ENCODE measurements at regions not wholly inside any gene's neighbourhood (a gene's known extent, or its start where the extent isn't known, plus 50 kb on each side); places are given as distances from the start of the nearest gene placed in this dataset.
A peak's percentile ranks its signal among the peaks of the same experiment; 100 is the strongest.

GRCh38 chr2:198660501-198660900 lies 797.2 kb downstream of the SATB2 start:
- H3K23ac ChIP-seq (ENCODE audit: low read depth, low read length, poor library complexity), result no peak overlapping the region
- no CpG with 5 or more reads among the region's 3 CpGs for WGBS, 2 donors (ENCODE audit: extremely low coverage in 2 of 2, insufficient read length in 2 of 2, insufficient replicate concordance in 1 of 2)
- no peak overlapping the region for H2BK15ac ChIP-seq (ENCODE audit: low read length)
- no peaks in the 10 kb centered on the region for H3K9me3 ChIP-seq (replicated peaks in 1 of 2; ENCODE audit: control insufficient read depth in 2 of 2, insufficient read depth in 1 of 2, low read depth in 1 of 2, low read length in 2 of 2)
- H4K8ac ChIP-seq (ENCODE audit: low read depth, low read length), result no peak overlapping the region
- no peak overlapping the region for H4K91ac ChIP-seq (ENCODE audit: low read depth, low read length, poor library complexity)
- H3K79me1 ChIP-seq (ENCODE audit: low read depth, low read length), result no peaks in the 10 kb centered on the region
- H2BK5ac ChIP-seq (ENCODE audit: low read length), result no peak overlapping the region
- no peaks in the 10 kb centered on the region for H3K36me3 ChIP-seq (replicated peaks in 1 of 2; ENCODE audit: control insufficient read depth in 2 of 2, insufficient read depth in 2 of 2, low read length in 2 of 2)
- no peak overlapping the region for H2AK5ac ChIP-seq (ENCODE audit: low read depth, low read length)
- no peak overlapping the region for H3K9ac ChIP-seq (ENCODE audit: low read depth, low read length, poor library complexity)
- H3K4me1 ChIP-seq (ENCODE audit: control insufficient read depth in 2 of 2, insufficient read depth in 1 of 2, low read depth in 1 of 2, low read length in 2 of 2), result no peaks in the 10 kb centered on the region
- no peak overlapping the region for H3K14ac ChIP-seq (ENCODE audit: low read length)
- H3K4me3 ChIP-seq (ENCODE audit: low read length in 2 of 2), result no peak overlapping the region
- no peak overlapping the region for H3K4ac ChIP-seq (ENCODE audit: low read length)
- H2BK12ac ChIP-seq (ENCODE audit: low read length), result no peak overlapping the region
- H3K18ac ChIP-seq (ENCODE audit: low read length), result no peak overlapping the region
- H2BK120ac ChIP-seq (ENCODE audit: low read depth, low read length), result no peak overlapping the region
- DNase-seq (ENCODE audit: low spot score), result no peak
- no peak overlapping the region for H2AFZ ChIP-seq (ENCODE audit: low read length)
- H3K4me2 ChIP-seq (ENCODE audit: insufficient read depth, low read length, poor library complexity, severe bottlenecking), result no peak overlapping the region
- no peaks in the 10 kb centered on the region for H3K27me3 ChIP-seq (ENCODE audit: control insufficient read depth in 3 of 3, insufficient read depth in 3 of 3, low read depth in 1 of 3, low read length in 3 of 3)
- H3K27ac ChIP-seq (replicated peaks; ENCODE audit: low read length), result no peak overlapping the region

- Histone ChIP-seq H3K4me3 (ENCODE audit: low read length in 2 of 2) (no peak overlapping the region), H2BK12ac (ENCODE audit: low read length) (no peak overlapping the region), H3K9ac (ENCODE audit: low read depth, low read length, poor library complexity) (no peak overlapping the region), H3K14ac (ENCODE audit: low read length) (no peak overlapping the region), H2AK5ac (ENCODE audit: low read depth, low read length) (no peak overlapping the region), H3K79me1 (ENCODE audit: low read depth, low read length) (no peaks in the 10 kb centered on the region), H3K27ac (replicated peaks; ENCODE audit: low read length) (no peak overlapping the region), H3K9me3 (replicated peaks in 1 of 2; ENCODE audit: control insufficient read depth in 2 of 2, insufficient read depth in 1 of 2, low read depth in 1 of 2, low read length in 2 of 2) (no peaks in the 10 kb centered on the region), H2BK120ac (ENCODE audit: low read depth, low read length) (no peak overlapping the region), H3K4me1 (ENCODE audit: control insufficient read depth in 2 of 2, insufficient read depth in 1 of 2, low read depth in 1 of 2, low read length in 2 of 2) (no peaks in the 10 kb centered on the region), H3K18ac (ENCODE audit: low read length) (no peak overlapping the region), H3K23ac (ENCODE audit: low read depth, low read length, poor library complexity) (no peak overlapping the region), H2BK5ac (ENCODE audit: low read length) (no peak overlapping the region), H2BK15ac (ENCODE audit: low read length) (no peak overlapping the region), H3K27me3 (ENCODE audit: control insufficient read depth in 3 of 3, insufficient read depth in 3 of 3, low read depth in 1 of 3, low read length in 3 of 3) (no peaks in the 10 kb centered on the region), H4K8ac (ENCODE audit: low read depth, low read length) (no peak overlapping the region), H3K36me3 (replicated peaks in 1 of 2; ENCODE audit: control insufficient read depth in 2 of 2, insufficient read depth in 2 of 2, low read length in 2 of 2) (no peaks in the 10 kb centered on the region), H3K4me2 (ENCODE audit: insufficient read depth, low read length, poor library complexity, severe bottlenecking) (no peak overlapping the region), H2AFZ (ENCODE audit: low read length) (no peak overlapping the region), H3K4ac (ENCODE audit: low read length) (no peak overlapping the region), H4K91ac (ENCODE audit: low read depth, low read length, poor library complexity) (no peak overlapping the region)
- no CpG with 5 or more reads among the region's 5 CpGs for WGBS, 2 donors (ENCODE audit: extremely low coverage in 2 of 2, insufficient read length in 2 of 2, insufficient replicate concordance in 1 of 2)
- no peak for DNase-seq (ENCODE audit: low spot score)
Measured at GRCh38 chr2:198659096-198659870, 798.5 kb downstream of the SATB2 start.

GRCh38 chr2:198657512-198658121 lies 800.1 kb downstream of the SATB2 start:
- no peak overlapping the region for H4K91ac ChIP-seq (ENCODE audit: low read depth, low read length, poor library complexity)
- H3K36me3 ChIP-seq (replicated peaks in 1 of 2; ENCODE audit: control insufficient read depth in 2 of 2, insufficient read depth in 2 of 2, low read length in 2 of 2), result no peaks in the 10 kb centered on the region
- H3K4me3 ChIP-seq (ENCODE audit: low read length in 2 of 2), result no peak overlapping the region
- no peak overlapping the region for H2BK120ac ChIP-seq (ENCODE audit: low read depth, low read length)
- peak; percentile 8 for DNase-seq (ENCODE audit: low spot score)
- WGBS, 2 donors (ENCODE audit: extremely low coverage in 2 of 2, insufficient read length in 2 of 2, insufficient replicate concordance in 1 of 2), result no CpG with 5 or more reads among the region's 6 CpGs
- no peaks in the 10 kb centered on the region for H3K9me3 ChIP-seq (replicated peaks in 1 of 2; ENCODE audit: control insufficient read depth in 2 of 2, insufficient read depth in 1 of 2, low read depth in 1 of 2, low read length in 2 of 2)
- H3K79me1 ChIP-seq (ENCODE audit: low read depth, low read length), result no peaks in the 10 kb centered on the region
- H2BK12ac ChIP-seq (ENCODE audit: low read length), result no peak overlapping the region
- H3K4me2 ChIP-seq (ENCODE audit: insufficient read depth, low read length, poor library complexity, severe bottlenecking), result no peak overlapping the region
- no peak overlapping the region for H4K8ac ChIP-seq (ENCODE audit: low read depth, low read length)
- H3K23ac ChIP-seq (ENCODE audit: low read depth, low read length, poor library complexity), result no peak overlapping the region
- H3K9ac ChIP-seq (ENCODE audit: low read depth, low read length, poor library complexity), result no peak overlapping the region
- no peak overlapping the region for H3K4ac ChIP-seq (ENCODE audit: low read length)
- no peak overlapping the region for H2AK5ac ChIP-seq (ENCODE audit: low read depth, low read length)
- no peak overlapping the region for H3K14ac ChIP-seq (ENCODE audit: low read length)
- H2AFZ ChIP-seq (ENCODE audit: low read length), result no peak overlapping the region
- no peaks in the 10 kb centered on the region for H3K27me3 ChIP-seq (ENCODE audit: control insufficient read depth in 3 of 3, insufficient read depth in 3 of 3, low read depth in 1 of 3, low read length in 3 of 3)
- no peak overlapping the region for H2BK15ac ChIP-seq (ENCODE audit: low read length)
- no peaks in the 10 kb centered on the region for H3K4me1 ChIP-seq (ENCODE audit: control insufficient read depth in 2 of 2, insufficient read depth in 1 of 2, low read depth in 1 of 2, low read length in 2 of 2)
- no peak overlapping the region for H3K27ac ChIP-seq (replicated peaks; ENCODE audit: low read length)
- no peak overlapping the region for H2BK5ac ChIP-seq (ENCODE audit: low read length)
- no peak overlapping the region for H3K18ac ChIP-seq (ENCODE audit: low read length)

- Histone ChIP-seq H2BK12ac (ENCODE audit: low read length) (no peak overlapping the region), H3K9me3 (replicated peaks in 1 of 2; ENCODE audit: control insufficient read depth in 2 of 2, insufficient read depth in 1 of 2, low read depth in 1 of 2, low read length in 2 of 2) (no peaks in the 10 kb centered on the region), H4K91ac (ENCODE audit: low read depth, low read length, poor library complexity) (no peak overlapping the region), H2BK120ac (ENCODE audit: low read depth, low read length) (no peak overlapping the region), H3K4me2 (ENCODE audit: insufficient read depth, low read length, poor library complexity, severe bottlenecking) (no peak overlapping the region), H3K9ac (ENCODE audit: low read depth, low read length, poor library complexity) (no peak overlapping the region), H3K27ac (replicated peaks; ENCODE audit: low read length) (no peak overlapping the region), H3K4me1 (ENCODE audit: control insufficient read depth in 2 of 2, insufficient read depth in 1 of 2, low read depth in 1 of 2, low read length in 2 of 2) (no peaks in the 10 kb centered on the region), H3K14ac (ENCODE audit: low read length) (no peak overlapping the region), H3K18ac (ENCODE audit: low read length) (no peak overlapping the region), H2AFZ (ENCODE audit: low read length) (no peak overlapping the region), H3K4me3 (ENCODE audit: low read length in 2 of 2) (no peak overlapping the region), H4K8ac (ENCODE audit: low read depth, low read length) (no peak overlapping the region), H3K79me1 (ENCODE audit: low read depth, low read length) (no peaks in the 10 kb centered on the region), H3K27me3 (ENCODE audit: control insufficient read depth in 3 of 3, insufficient read depth in 3 of 3, low read depth in 1 of 3, low read length in 3 of 3) (no peaks in the 10 kb centered on the region), H3K4ac (ENCODE audit: low read length) (no peak overlapping the region), H2BK15ac (ENCODE audit: low read length) (no peak overlapping the region), H3K36me3 (replicated peaks in 1 of 2; ENCODE audit: control insufficient read depth in 2 of 2, insufficient read depth in 2 of 2, low read length in 2 of 2) (no peaks in the 10 kb centered on the region), H2BK5ac (ENCODE audit: low read length) (no peak overlapping the region), H3K23ac (ENCODE audit: low read depth, low read length, poor library complexity) (no peak overlapping the region), H2AK5ac (ENCODE audit: low read depth, low read length) (no peak overlapping the region)
- no peak for DNase-seq (ENCODE audit: low spot score)
- no CpG with 5 or more reads among the region's 2 CpGs for WGBS, 2 donors (ENCODE audit: extremely low coverage in 2 of 2, insufficient read length in 2 of 2, insufficient replicate concordance in 1 of 2)
Measured at GRCh38 chr2:198656869-198657268, 800.9 kb downstream of the SATB2 start.
